ENCODE measurements at regions not wholly inside any gene's neighbourhood (a gene's known extent, or its start where the extent isn't known, plus 50 kb on each side); places are given as distances from the start of the nearest gene placed in this dataset.
"Not testable (repeated sequence)": the region's sequence is repeated elsewhere in the genome, so short reads cannot be mapped to it uniquely, and the experiment has no call there.

GRCh38 chr15:79621805-79622204, 189.7 kb downstream of the MINAR1 start:
- H3K9me3 Mint-ChIP-seq, H3K36me3 Mint-ChIP-seq, H3K27ac Mint-ChIP-seq, H3K4me3 Mint-ChIP-seq, DNase-seq, H3K4me1 Mint-ChIP-seq, ATAC-seq, POLR2A ChIA-PET: not testable (repeated sequence)
- peaks cover 22 to 54% (median 32%) of the 10 kb centered on the region in 5 donors for H3K27me3 Mint-ChIP-seq

- no peak overlapping the region for H3K4me3 Mint-ChIP-seq
- peaks cover 25 to 67% (median 35%) of the 10 kb centered on the region in 5 donors for H3K27me3 Mint-ChIP-seq
- H3K4me1 Mint-ChIP-seq, result no peaks in the 10 kb centered on the region
- no peak overlapping the region for H3K27ac Mint-ChIP-seq
- DNase-seq (no peak), ATAC-seq (no peak)
- H3K36me3 Mint-ChIP-seq, result no peaks in the 10 kb centered on the region
- POLR2A ChIA-PET, result interaction anchor here (0.6 kb wide), 1 partner anchor 368 kb away, joined by 3 read pairs; no protein-coding TSS in a partner anchor
- peaks cover 0 to 4% (median 0%) of the 10 kb centered on the region in 9 donors for H3K9me3 Mint-ChIP-seq
Observed at GRCh38 chr15:79623488-79623887, 191.4 kb downstream of the MINAR1 start.

GRCh38 chr15:79629687-79630086, 197.6 kb downstream of the MINAR1 start:
- no peaks in the 10 kb centered on the region for H3K4me1 Mint-ChIP-seq
- no peak overlapping the region for H3K27ac Mint-ChIP-seq
- peaks cover 2 to 22% (median 10%) of the 10 kb centered on the region in 9 donors for H3K9me3 Mint-ChIP-seq
- POLR2A ChIA-PET, result no interaction called here
- H3K36me3 Mint-ChIP-seq, result peaks cover 0 to 14% (median 3%) of the 10 kb centered on the region in 3 donors
- no peak for DNase-seq
- H3K4me3 Mint-ChIP-seq, result no peak overlapping the region
- peaks cover 18 to 56% (median 27%) of the 10 kb centered on the region in 5 donors for H3K27me3 Mint-ChIP-seq
- no peak for ATAC-seq

- peaks cover 12 to 56% (median 27%) of the 10 kb centered on the region in 5 donors for H3K27me3 Mint-ChIP-seq
- no peaks in the 10 kb centered on the region for H3K4me1 Mint-ChIP-seq
- no peak overlapping the region for H3K27ac Mint-ChIP-seq
- no peak for ATAC-seq
- peaks cover 0 to 14% (median 3%) of the 10 kb centered on the region in 3 donors for H3K36me3 Mint-ChIP-seq
- POLR2A ChIA-PET, result no interaction called here
- DNase-seq, result no peak
- peaks cover 2 to 20% (median 10%) of the 10 kb centered on the region in 9 donors for H3K9me3 Mint-ChIP-seq
- no peak overlapping the region for H3K4me3 Mint-ChIP-seq
Observed at GRCh38 chr15:79632457-79632856, 200.3 kb downstream of the MINAR1 start.

- DNase-seq (no peak), ATAC-seq (no peak)
- Mint-ChIP-seq H3K27ac (no peak overlapping the region), H3K27me3 (peaks cover 14 to 62% (median 29%) of the 10 kb centered on the region in 5 donors), H3K36me3 (peaks cover 0 to 14% (median 3%) of the 10 kb centered on the region in 3 donors), H3K4me3 (no peak overlapping the region), H3K4me1 (no peaks in the 10 kb centered on the region), H3K9me3 (peaks cover 2 to 18% (median 10%) of the 10 kb centered on the region in 9 donors)
- POLR2A ChIA-PET, result no interaction called here
Observed at GRCh38 chr15:79635149-79635771, 203.1 kb downstream of the MINAR1 start.

- peaks cover 2 to 18% (median 10%) of the 10 kb centered on the region in 9 donors for H3K9me3 Mint-ChIP-seq
- POLR2A ChIA-PET, result no interaction called here
- H3K4me1 Mint-ChIP-seq, result no peaks in the 10 kb centered on the region
- no peak overlapping the region for H3K4me3 Mint-ChIP-seq
- H3K27me3 Mint-ChIP-seq, result peaks cover 19 to 63% (median 26%) of the 10 kb centered on the region in 5 donors
- DNase-seq, result no peak
- no peak for ATAC-seq
- H3K36me3 Mint-ChIP-seq, result peaks cover 0 to 14% (median 3%) of the 10 kb centered on the region in 3 donors
- H3K27ac Mint-ChIP-seq, result no peak overlapping the region
Observed at GRCh38 chr15:79635897-79636561, 203.9 kb downstream of the MINAR1 start.

- Mint-ChIP-seq H3K4me1 (no peaks in the 10 kb centered on the region), H3K27me3 (peaks cover 21 to 58% (median 22%) of the 10 kb centered on the region in 5 donors), H3K4me3 (no peak overlapping the region), H3K27ac (no peak overlapping the region), H3K36me3 (peaks cover 0 to 7% (median 0%) of the 10 kb centered on the region in 3 donors), H3K9me3 (peaks cover 0 to 22% (median 9%) of the 10 kb centered on the region in 9 donors)
- POLR2A ChIA-PET, result no interaction called here
- ATAC-seq, result no peak
- DNase-seq, result no peak
Observed at GRCh38 chr15:79640206-79640605, 208.1 kb downstream of the MINAR1 start.

- POLR2A ChIA-PET, result no interaction called here
- no peak overlapping the region for H3K4me3 Mint-ChIP-seq
- no peak for ATAC-seq
- peaks cover 0 to 11% (median 0%) of the 10 kb centered on the region in 3 donors for H3K36me3 Mint-ChIP-seq
- DNase-seq, result no peak
- no peak overlapping the region for H3K27ac Mint-ChIP-seq
- H3K9me3 Mint-ChIP-seq, result peaks cover 0 to 39% (median 14%) of the 10 kb centered on the region in 9 donors
- peaks cover 13 to 50% (median 21%) of the 10 kb centered on the region in 5 donors for H3K27me3 Mint-ChIP-seq
- H3K4me1 Mint-ChIP-seq, result no peaks in the 10 kb centered on the region
Observed at GRCh38 chr15:79641841-79642240, 209.7 kb downstream of the MINAR1 start.

- H3K27me3 Mint-ChIP-seq, result peaks cover 13 to 41% (median 21%) of the 10 kb centered on the region in 5 donors
- H3K4me3 Mint-ChIP-seq, result no peak overlapping the region
- POLR2A ChIA-PET, result no interaction called here
- peaks cover 0 to 41% (median 16%) of the 10 kb centered on the region in 9 donors for H3K9me3 Mint-ChIP-seq
- DNase-seq, result no peak
- no peak overlapping the region for H3K27ac Mint-ChIP-seq
- no peaks in the 10 kb centered on the region for H3K4me1 Mint-ChIP-seq
- H3K36me3 Mint-ChIP-seq, result peaks cover 0 to 12% (median 0%) of the 10 kb centered on the region in 3 donors
- no peak for ATAC-seq
Observed at GRCh38 chr15:79643393-79643792, 211.3 kb downstream of the MINAR1 start.

- no peak overlapping the region for H3K27ac Mint-ChIP-seq
- no peaks in the 10 kb centered on the region for H3K4me1 Mint-ChIP-seq
- H3K27me3 Mint-ChIP-seq, result peaks cover 13 to 40% (median 18%) of the 10 kb centered on the region in 5 donors
- DNase-seq, result no peak
- no peak overlapping the region for H3K4me3 Mint-ChIP-seq
- peaks cover 0 to 12% (median 0%) of the 10 kb centered on the region in 3 donors for H3K36me3 Mint-ChIP-seq
- peaks cover 0 to 41% (median 16%) of the 10 kb centered on the region in 9 donors for H3K9me3 Mint-ChIP-seq
- no peak for ATAC-seq
- POLR2A ChIA-PET, result no interaction called here
Observed at GRCh38 chr15:79644091-79644490, 212.0 kb downstream of the MINAR1 start.

- POLR2A ChIA-PET, H3K4me1 Mint-ChIP-seq, ATAC-seq, H3K27ac Mint-ChIP-seq, DNase-seq, H3K36me3 Mint-ChIP-seq, H3K4me3 Mint-ChIP-seq: not testable (repeated sequence)
- peaks cover 0 to 20% (median 0%) of the 10 kb centered on the region in 9 donors for H3K9me3 Mint-ChIP-seq
- peaks cover 17 to 31% (median 23%) of the 10 kb centered on the region in 5 donors for H3K27me3 Mint-ChIP-seq
Observed at GRCh38 chr15:79652972-79653371, 220.8 kb downstream of the MINAR1 start.

- Mint-ChIP-seq H3K27me3 (peaks cover 17 to 33% (median 23%) of the 10 kb centered on the region in 5 donors), H3K9me3 (peaks cover 0 to 20% (median 0%) of the 10 kb centered on the region in 9 donors), H3K4me3 (no peak overlapping the region), H3K4me1 (no peaks in the 10 kb centered on the region), H3K27ac (no peak overlapping the region), H3K36me3 (peaks cover 0 to 4% (median 0%) of the 10 kb centered on the region in 3 donors)
- no peak for ATAC-seq
- POLR2A ChIA-PET, result no interaction called here
- DNase-seq, result no peak
Observed at GRCh38 chr15:79653533-79653932, 221.4 kb downstream of the MINAR1 start.

All from naive thymus-derived CD8-positive, alpha-beta T cell (primary cell).